ENCODE measurements at regions not wholly inside any gene's neighbourhood (a gene's known extent, or its start where the extent isn't known, plus 50 kb on each side); places are given as distances from the start of the nearest gene placed in this dataset.

GRCh38 chr12:125292700-125293099 lies 227.5 kb downstream of the AACS start:
- TF ChIP-seq CTCF (IDR thresholded peaks at IDR 0.05): no peak
- no peak for TF ChIP-seq ZFX (IDR thresholded peaks at IDR 0.05; ENCODE audit: borderline replicate concordance)
